HG03108 (cell line): ENCODE measurements at regions not wholly inside any gene's neighbourhood (a gene's known extent, or its start where the extent isn't known, plus 50 kb on each side); places are given as distances from the start of the nearest gene placed in this dataset.

Experiments used
- ATAC-seq: cut with Tn5 transposase; IDR thresholded peaks from one replicate; pipeline ENCODE4 v1.9.1; 2021; ENCODE audit warnings: moderate library complexity; ENCODE audit not compliant: unreplicated experiment

DNA sequence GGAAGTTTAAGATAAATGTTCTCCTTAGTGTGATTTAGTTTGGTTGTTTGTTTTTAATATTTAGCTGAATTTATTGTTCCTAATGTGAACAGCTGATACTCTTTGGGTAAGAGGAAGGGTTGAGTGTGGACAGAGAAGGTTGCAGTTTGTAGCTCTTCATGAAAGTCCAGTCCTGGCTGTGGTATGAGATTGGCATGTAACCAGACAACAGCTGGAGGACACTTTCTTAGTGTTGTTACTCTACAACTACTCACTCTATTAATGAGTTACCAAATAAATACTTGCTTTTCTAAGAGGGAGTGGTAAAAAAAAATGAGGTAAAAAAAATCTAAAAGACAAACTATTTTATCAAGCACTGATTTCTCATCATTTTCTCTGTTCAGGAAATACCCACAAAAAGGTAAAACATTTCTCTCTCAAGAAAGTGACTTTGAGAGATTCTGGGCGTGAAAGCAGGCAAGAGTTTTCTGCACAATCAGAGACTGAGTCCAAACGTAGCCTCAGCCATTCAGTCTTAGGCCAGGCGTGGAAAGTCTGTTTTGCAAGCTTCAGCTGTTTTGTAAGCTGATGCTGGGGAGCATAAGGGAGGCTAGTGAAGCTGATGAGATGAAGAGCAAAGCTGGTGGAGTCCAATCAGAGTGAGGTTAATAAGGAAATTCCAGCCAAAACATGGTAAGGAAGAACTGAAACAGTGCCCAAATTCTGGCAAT, 138.5 kb upstream of the ARPP21 start:
- ATAC-seq = no peak

DNA sequence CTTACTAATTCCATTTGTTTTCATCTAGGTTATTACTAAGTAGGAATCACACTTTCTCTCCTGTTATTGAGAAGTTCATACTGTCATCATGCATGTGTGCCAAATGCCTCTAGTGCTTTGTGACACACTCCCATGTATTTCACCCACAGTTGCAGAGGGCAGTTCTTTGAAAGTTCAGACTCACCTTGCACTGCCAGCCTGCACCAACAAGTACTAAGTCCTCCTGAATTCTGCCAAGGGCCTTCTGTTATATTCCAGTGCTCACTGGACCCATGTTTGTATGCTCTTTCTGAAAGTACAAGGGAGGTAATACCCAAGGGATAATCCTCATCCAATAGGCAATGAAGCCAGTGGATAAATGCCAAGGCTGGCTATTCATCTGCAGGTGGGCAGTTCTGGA, 136.6 kb upstream of the ARPP21 start:
- ATAC-seq = no peak

DNA sequence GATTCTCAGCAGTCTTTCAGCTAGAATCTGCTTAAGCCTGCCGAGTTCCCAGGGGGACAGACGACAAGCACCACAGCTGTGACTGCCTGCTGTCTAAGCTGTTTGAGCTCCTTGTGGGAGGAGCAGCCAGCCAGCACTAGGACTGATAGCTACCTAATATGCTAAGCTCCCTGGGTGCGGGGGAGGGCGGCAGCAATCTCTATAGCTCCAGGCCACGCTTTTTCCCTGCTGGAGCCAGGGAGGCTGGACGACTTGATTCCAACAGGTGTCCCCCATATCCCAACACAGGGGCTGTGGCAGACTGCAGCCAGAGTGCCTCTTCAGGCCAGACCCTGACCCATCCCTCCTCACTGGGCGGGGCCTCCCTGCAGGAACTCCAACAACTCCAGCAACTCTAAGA, 134.1 kb upstream of the ARPP21 start:
- ATAC-seq = no peak

DNA sequence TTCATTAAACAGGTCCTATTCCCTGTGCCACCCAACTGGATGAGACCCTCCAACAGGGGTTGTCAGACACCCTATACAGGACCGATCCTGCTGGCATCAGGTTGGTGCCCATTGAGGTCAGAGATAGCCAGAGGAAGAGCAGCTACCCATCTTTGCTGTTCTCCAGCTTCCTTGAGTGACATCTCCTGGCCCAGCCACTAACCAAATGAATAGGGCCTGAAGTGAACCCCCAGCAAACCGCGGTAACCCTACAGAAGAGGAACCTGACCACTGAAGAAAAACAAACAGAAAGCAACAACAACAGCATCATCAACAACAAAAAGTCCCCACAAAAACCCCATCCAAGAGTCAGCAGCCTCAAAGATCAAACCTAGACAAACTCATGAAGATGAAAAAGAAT, 133.6 kb upstream of the ARPP21 start:
- ATAC-seq = no peak

DNA sequence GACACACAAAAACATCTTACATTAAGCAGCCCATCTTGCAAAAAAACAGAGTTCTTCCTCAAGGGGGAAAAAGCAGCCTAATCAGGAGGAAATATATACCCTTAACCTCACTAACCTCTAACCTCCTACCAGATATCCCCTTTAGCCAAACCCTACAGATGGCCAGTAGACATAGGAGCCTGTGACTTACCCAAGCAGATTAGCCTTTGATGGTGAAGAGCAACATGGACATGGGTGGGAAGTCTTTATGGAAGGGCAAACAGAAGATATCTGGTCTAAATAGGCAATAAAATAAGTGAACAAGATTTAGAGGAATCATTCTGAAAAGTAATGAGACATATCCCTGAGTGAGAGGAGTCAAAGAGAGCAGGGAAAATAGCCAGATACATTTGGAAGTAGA, 119.4 kb upstream of the ARPP21 start:
- no peak for ATAC-seq

DNA sequence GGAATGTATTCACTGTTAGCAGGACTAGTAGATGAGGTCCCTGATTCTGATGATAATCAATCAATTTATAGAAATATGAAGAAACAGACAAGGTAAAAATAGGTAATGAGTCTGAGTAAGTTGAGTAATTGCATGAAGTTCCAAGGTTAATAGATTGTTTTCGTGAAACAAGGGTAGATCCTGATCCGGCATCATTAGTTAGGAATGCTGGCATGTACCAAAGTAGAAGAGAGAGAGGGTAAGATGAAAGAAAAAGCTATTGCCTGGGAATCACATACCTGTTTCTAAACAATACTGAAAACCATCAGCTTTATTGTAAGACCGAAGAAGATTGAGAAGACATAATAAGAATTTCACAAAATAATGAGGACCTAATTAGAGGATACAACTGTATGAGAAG, 118.1 kb upstream of the ARPP21 start:
- ATAC-seq = no peak

GRCh38 chr3:35522450-35522849, 116.9 kb upstream of the ARPP21 start:
- no peak for ATAC-seq

GRCh38 chr3:35523074-35523473, 116.3 kb upstream of the ARPP21 start:
- ATAC-seq = no peak

GRCh38 chr3:35523838-35524237, 115.5 kb upstream of the ARPP21 start:
- ATAC-seq = no peak

- no peak for ATAC-seq
Measured at GRCh38 chr3:35524856-35525255, 114.5 kb upstream of the ARPP21 start.

- no peak for ATAC-seq
Measured at GRCh38 chr3:35528728-35529127, 110.6 kb upstream of the ARPP21 start.

GRCh38 chr3:35529337-35529736, 110.0 kb upstream of the ARPP21 start:
- no peak for ATAC-seq

DNA sequence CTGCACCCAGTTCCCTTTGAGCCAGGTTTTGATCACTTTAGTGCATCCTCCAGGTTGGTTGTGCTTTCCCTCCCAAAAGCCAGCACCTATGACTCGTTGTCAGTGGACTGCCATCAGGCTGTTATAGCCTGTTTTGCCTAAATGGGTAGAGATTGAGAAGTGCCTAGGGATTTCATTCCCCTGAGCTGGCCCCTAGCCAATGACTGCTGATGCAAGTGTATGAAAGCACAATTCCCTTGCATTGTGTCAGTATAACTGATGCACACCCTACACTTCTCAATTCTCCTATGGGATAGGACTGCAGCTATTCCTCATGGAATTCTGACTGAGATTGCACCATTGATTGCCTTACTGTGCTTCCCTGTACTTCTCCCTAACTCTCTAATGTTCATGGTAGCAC, 102.1 kb upstream of the ARPP21 start:
- ATAC-seq = no peak

DNA sequence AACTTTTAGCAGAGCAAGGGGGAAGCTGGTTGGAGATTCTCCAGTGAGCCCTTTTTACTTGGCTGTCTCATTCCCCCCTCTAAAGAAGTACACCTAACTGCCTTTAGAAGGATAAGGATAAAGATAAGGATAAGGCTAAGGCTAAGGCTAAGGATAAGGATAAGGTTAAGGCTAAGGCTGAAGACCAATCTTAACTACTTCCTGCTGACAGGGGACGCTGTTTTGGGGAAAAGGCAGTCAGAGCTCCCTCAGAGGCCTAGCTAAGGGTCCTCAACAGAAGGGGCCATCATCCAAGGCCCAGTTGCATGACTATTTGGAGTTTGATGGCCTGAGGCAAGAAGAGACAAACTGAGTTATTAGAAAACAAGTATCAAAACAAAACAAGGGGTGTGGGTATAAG, 94.3 kb upstream of the ARPP21 start:
- no peak for ATAC-seq

GRCh38 chr3:35549690-35550089, 89.6 kb upstream of the ARPP21 start:
- ATAC-seq = no peak

DNA sequence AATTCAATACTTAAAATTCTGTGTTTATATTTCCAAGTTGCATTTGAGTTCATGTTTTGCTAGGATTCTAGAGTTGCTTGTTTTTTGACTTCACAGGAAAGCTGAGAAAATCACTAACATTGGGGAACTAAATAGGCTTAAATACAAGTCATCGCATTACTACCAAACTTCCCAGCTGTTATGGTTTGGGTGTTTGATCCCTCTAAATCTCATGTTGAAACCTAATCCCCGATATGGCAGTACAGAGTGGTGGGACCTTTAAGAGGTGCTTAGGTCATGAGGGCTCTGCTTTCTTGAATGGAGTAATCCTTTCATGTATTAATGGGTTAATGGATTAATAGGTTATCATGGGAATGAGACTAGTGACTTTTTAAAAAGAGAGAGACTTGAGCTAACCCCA, 77.2 kb upstream of the ARPP21 start:
- no peak for ATAC-seq

- no peak for ATAC-seq
Measured at GRCh38 chr3:35565048-35565447, 74.3 kb upstream of the ARPP21 start.
